PFSK-1 (cell line): ENCODE measurements at regions not wholly inside any gene's neighbourhood (a gene's known extent, or its start where the extent isn't known, plus 50 kb on each side); places are given as distances from the start of the nearest gene placed in this dataset.

Experiments
- POLR2AphosphoS5 ChIP-seq: IDR thresholded peaks from 2 replicates; pipeline ENCODE4 v1.6.1; 2012; ENCODE audit warnings: low read depth, mild to moderate bottlenecking, control low read depth, low read length, moderate library complexity
- SIN3A ChIP-seq: IDR thresholded peaks from 2 replicates; pipeline ENCODE4 v1.6.1; 2012; ENCODE audit warnings: mild to moderate bottlenecking, low read length, moderate library complexity, borderline replicate concordance; ENCODE audit not compliant: insufficient read depth

GRCh38 chr3:4065085-4065484, 238.1 kb upstream of the SETMAR start:
- no peak for TF ChIP-seq SIN3A
- TF ChIP-seq POLR2AphosphoS5, result no peak
